B cell (primary cell): ENCODE measurements at regions not wholly inside any gene's neighbourhood (a gene's known extent, or its start where the extent isn't known, plus 50 kb on each side); places are given as distances from the start of the nearest gene placed in this dataset.

Experiments
- ATAC-seq: fragments of 200-7000 bp; cut with Tn5 transposase; one replicate; pipeline ENCODE4 v1.10.0; 2021; ENCODE audit warnings: low read depth, mild to moderate bottlenecking, moderate number of reproducible peaks, moderate library complexity
- CTCF ChIA-PET: fragments of 350-600 bp; sonication (Branson Sonifier 250); formaldehyde crosslinking; loops from one replicate; lab custom pipeline; 2021; ENCODE audit warnings: antibody characterized with exemption, inconsistent platforms; lab: Charles Lee
- POLR2A ChIA-PET: fragments of 350-600 bp; sonication (Branson Sonifier 250); formaldehyde crosslinking; loops from one replicate; lab custom pipeline; 2021; ENCODE audit warnings: antibody characterized with exemption; lab: Charles Lee
- DNase-seq: peaks from one replicate; pipeline ENCODE4 v3.0.0; 2013
- H2AFZ ChIP-seq: 2 replicates; pipeline ENCODE4 v1.6.1; 2012; ENCODE audit warnings: mild to moderate bottlenecking, low read depth, low read length; ENCODE audit not compliant: insufficient read depth, poor library complexity, severe bottlenecking
- H3K27ac ChIP-seq, 2 donors: 1 replicate in 1 of 2; 2 replicates in 1 of 2; pipeline ENCODE4 v1.5.1; 2012 to 2013; ENCODE audit warnings: low read length in 2 of 2, mild to moderate bottlenecking in 2 of 2, moderate library complexity in 1 of 2
- H3K27me3 ChIP-seq, 4 experiments: fragments of 200-600 bp in 1 of 4; sonication (generic) in 1 of 4; replicated peaks in 1 of 4; 1 replicate in 2 of 4; 2 replicates in 2 of 4; pipeline versions ENCODE4 v1.6.1 to v1.7.0; 2013 to 2016; ENCODE audit warnings: low read length in 3 of 4, mild to moderate bottlenecking in 2 of 4, mixed read lengths in 1 of 4, moderate library complexity in 1 of 4; ENCODE audit not compliant: insufficient read depth in 4 of 4, control insufficient read depth in 3 of 4; ENCODE audit errors: control extremely low read depth in 1 of 4
- H3K36me3 ChIP-seq, 2 experiments: replicated peaks in 1 of 2; 1 replicate in 1 of 2; 2 replicates in 1 of 2; pipeline versions ENCODE4 v1.6.1 to v1.7.1; 2013; ENCODE audit warnings: low read length in 1 of 2; ENCODE audit not compliant: insufficient read depth in 2 of 2, control insufficient read depth in 1 of 2; ENCODE audit errors: control extremely low read depth in 1 of 2, extremely low read depth in 1 of 2
- H3K4me1 ChIP-seq, 2 donors: fragments of 200-600 bp in 1 of 2; sonication (generic) in 1 of 2; 1 replicate in 1 of 2; 2 replicates in 1 of 2; pipeline versions ENCODE4 v1.5.1 to v1.6.1; 2013 to 2017; ENCODE audit warnings: low read length in 2 of 2; ENCODE audit not compliant: control insufficient read depth in 2 of 2, insufficient read depth in 2 of 2
- H3K4me2 ChIP-seq: replicated peaks from 2 replicates; pipeline ENCODE3; 2012; ENCODE audit warnings: mild to moderate bottlenecking, low read depth, low read length; ENCODE audit not compliant: poor library complexity, severe bottlenecking
- H3K4me3 ChIP-seq, 5 experiments: fragments of 200-600 bp in 1 of 5; sonication (generic) in 1 of 5; 1 replicate in 3 of 5; 2 replicates in 2 of 5; pipeline versions ENCODE4 v1.5.1 to v1.7.0; 2011 to 2016; ENCODE audit warnings: low read length in 4 of 5, mild to moderate bottlenecking in 4 of 5, low read depth in 2 of 5, control low read depth in 1 of 5, moderate library complexity in 1 of 5; ENCODE audit not compliant: insufficient read depth in 1 of 5; ENCODE audit errors: control extremely low read depth in 1 of 5, extremely low read depth in 1 of 5
- H3K79me2 ChIP-seq: fragments of 200-600 bp; sonication (generic); one replicate; pipeline ENCODE4 v1.6.0; 2016; ENCODE audit warnings: low read length; ENCODE audit not compliant: control insufficient read depth, insufficient read depth
- H3K9ac ChIP-seq: fragments of 200-600 bp; sonication (generic); 2 replicates; pipeline ENCODE4 v1.6.1; 2017; ENCODE audit warnings: mild to moderate bottlenecking, low read length, moderate library complexity
- H3K9me3 ChIP-seq, 3 donors: one replicate each; pipeline versions ENCODE4 v1.6.1 to v1.7.1; 2013; ENCODE audit warnings: low read length in 2 of 3; ENCODE audit not compliant: control insufficient read depth in 2 of 3, insufficient read depth in 1 of 3; ENCODE audit errors: control extremely low read depth in 1 of 3
- H4K20me1 ChIP-seq: 2 replicates; pipeline ENCODE4 v1.6.0; 2012; ENCODE audit warnings: mild to moderate bottlenecking, low read length; ENCODE audit not compliant: insufficient read depth, control insufficient read depth, poor library complexity, severe bottlenecking
- H3K27ac Mint-ChIP-seq: one replicate; pipeline ENCODE4 v1.8.0; 2021; ENCODE audit warnings: mixed read lengths
- H3K27me3 Mint-ChIP-seq: one replicate; pipeline ENCODE4 v1.8.0; 2021; ENCODE audit warnings: mixed read lengths
- H3K4me1 Mint-ChIP-seq: one replicate; pipeline ENCODE4 v1.8.0; 2021; ENCODE audit warnings: mixed read lengths
- H3K4me3 Mint-ChIP-seq: one replicate; pipeline ENCODE4 v1.8.0; 2021; ENCODE audit warnings: mixed read lengths
- H3K9me3 Mint-ChIP-seq: one replicate; pipeline ENCODE4 v1.8.0; 2022; ENCODE audit warnings: mixed read lengths; ENCODE audit not compliant: insufficient read depth
- EZH2 ChIP-seq: IDR thresholded peaks from 2 replicates; pipeline ENCODE4 v1.6.1; 2012; ENCODE audit warnings: borderline replicate concordance, low read depth, mild to moderate bottlenecking, moderate library complexity, low read length; ENCODE audit not compliant: insufficient read depth, poor library complexity, severe bottlenecking
- WGBS: methylation state at CpG from one replicate; pipeline ENCODE4 v1.1.5; 2013; ENCODE audit warnings: missing lambda C conversion rate; ENCODE audit not compliant: insufficient coverage; 5-methylcytosine and 5-hydroxymethylcytosine counted together
- intact Hi-C: fragments of 100-400 bp; cut with micrococcal nuclease; formaldehyde crosslinking; loops from one replicate; pipeline ENCODE4 v1.10.0; 2022
- TF ChIP-seq, protein P1 (sequence below): fragments of 200-600 bp; IDR thresholded peaks from one replicate; pipeline ENCODE4 v1.8.0; 2022; ENCODE audit warnings: antibody characterized with exemption, mild to moderate bottlenecking

DNA sequence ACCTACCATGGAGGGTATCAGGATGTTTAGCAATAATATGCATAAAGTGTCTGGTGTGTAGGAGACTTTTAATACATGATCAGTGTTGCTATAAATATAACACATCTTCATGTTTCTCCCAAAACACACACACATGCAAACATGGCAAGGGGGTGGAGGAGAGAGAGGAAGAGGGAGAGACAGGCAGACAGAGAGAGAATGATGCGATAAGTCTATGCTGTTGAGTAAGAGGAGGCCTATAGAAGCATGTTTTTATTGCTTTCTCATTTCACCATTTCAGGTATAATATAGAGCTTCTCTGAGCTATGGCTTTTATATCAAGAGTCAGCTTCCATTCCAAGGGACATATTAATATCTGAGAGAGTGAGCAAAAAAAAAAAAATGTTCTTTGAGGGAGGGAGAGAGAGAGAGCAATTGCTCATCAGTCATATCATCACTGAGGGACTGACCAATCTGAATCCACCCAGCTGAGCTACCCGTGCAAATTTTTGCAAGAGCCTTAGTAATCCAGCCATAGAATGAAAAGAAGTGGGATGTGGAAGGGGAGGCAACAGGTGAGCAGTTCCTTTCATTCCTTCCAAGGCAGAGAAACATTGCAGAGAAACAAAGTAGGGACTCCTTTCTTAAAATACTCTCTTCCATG, 54.8 kb upstream of the RASSF8 start:
- no peak for ATAC-seq

DNA sequence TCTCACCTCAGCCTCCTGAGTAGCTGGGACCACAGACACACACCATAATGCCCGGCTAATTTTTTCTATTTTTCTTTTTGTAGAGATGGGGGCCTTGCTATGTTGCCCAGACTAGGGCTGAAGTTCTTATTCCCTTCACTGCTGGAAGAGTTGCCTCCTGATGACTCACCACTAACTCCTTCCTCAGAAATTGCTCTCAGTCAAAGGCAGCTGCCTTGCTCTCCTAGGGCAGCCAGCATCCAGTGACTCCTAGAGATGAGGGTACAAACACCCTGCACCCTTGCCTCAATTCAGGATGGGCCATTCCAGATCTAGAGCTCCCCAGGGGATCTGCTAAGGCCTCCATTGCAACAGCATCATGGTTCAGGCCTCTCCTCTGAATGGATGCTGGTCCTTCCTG, 54.0 kb upstream of the RASSF8 start:
- no peaks in the 10 kb centered on the region for H3K9me3 Mint-ChIP-seq
- ChIA-PET POLR2A (no interaction called here), CTCF (no interaction called here)
- Histone ChIP-seq H2AFZ (no peak overlapping the region), H3K79me2 (no peaks in the 10 kb centered on the region), H3K9me3 (no peaks in the 10 kb centered on the region), H3K4me1 (no peaks in the 10 kb centered on the region), H3K4me3 (no peak overlapping the region), H3K27ac (no peak overlapping the region), H3K27me3 (no peaks in the 10 kb centered on the region), H3K9ac (no peak overlapping the region), H4K20me1 (no peaks in the 10 kb centered on the region), H3K4me2 (no peak overlapping the region), H3K36me3 (no peaks in the 10 kb centered on the region)
- H3K27ac Mint-ChIP-seq: no peak overlapping the region
- no peak for TF ChIP-seq EZH2
- TF ChIP-seq, protein P1, sequence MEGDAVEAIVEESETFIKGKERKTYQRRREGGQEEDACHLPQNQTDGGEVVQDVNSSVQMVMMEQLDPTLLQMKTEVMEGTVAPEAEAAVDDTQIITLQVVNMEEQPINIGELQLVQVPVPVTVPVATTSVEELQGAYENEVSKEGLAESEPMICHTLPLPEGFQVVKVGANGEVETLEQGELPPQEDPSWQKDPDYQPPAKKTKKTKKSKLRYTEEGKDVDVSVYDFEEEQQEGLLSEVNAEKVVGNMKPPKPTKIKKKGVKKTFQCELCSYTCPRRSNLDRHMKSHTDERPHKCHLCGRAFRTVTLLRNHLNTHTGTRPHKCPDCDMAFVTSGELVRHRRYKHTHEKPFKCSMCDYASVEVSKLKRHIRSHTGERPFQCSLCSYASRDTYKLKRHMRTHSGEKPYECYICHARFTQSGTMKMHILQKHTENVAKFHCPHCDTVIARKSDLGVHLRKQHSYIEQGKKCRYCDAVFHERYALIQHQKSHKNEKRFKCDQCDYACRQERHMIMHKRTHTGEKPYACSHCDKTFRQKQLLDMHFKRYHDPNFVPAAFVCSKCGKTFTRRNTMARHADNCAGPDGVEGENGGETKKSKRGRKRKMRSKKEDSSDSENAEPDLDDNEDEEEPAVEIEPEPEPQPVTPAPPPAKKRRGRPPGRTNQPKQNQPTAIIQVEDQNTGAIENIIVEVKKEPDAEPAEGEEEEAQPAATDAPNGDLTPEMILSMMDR: no peak
- intact Hi-C loops: no loop called here
- no CpG with 5 or more reads among the region's 1 CpG for WGBS
- no peak overlapping the region for H3K4me3 Mint-ChIP-seq
- H3K4me1 Mint-ChIP-seq: no peaks in the 10 kb centered on the region
- DNase-seq (no peak), ATAC-seq (no peak)
- peaks cover 14% of the 10 kb centered on the region for H3K27me3 Mint-ChIP-seq

More for the DNA sequence above, 54.8 kb upstream of the RASSF8 start:
- Histone ChIP-seq H3K36me3 (no peaks in the 10 kb centered on the region), H3K4me3 (no peak overlapping the region), H3K27ac (no peak overlapping the region), H3K9ac (no peak overlapping the region), H3K4me1 (no peaks in the 10 kb centered on the region), H3K79me2 (no peaks in the 10 kb centered on the region), H3K4me2 (no peak overlapping the region), H3K9me3 (no peaks in the 10 kb centered on the region), H2AFZ (no peak overlapping the region), H3K27me3 (no peaks in the 10 kb centered on the region), H4K20me1 (no peaks in the 10 kb centered on the region)
- WGBS: no CpG with 5 or more reads among the region's 2 CpGs
- Mint-ChIP-seq H3K4me3 (no peak overlapping the region), H3K9me3 (no peaks in the 10 kb centered on the region), H3K27ac (no peak overlapping the region), H3K27me3 (peaks cover 14% of the 10 kb centered on the region), H3K4me1 (no peaks in the 10 kb centered on the region)
- intact Hi-C loops: no loop called here
- no peak for DNase-seq
- CTCF ChIA-PET: no interaction called here
- POLR2A ChIA-PET: no interaction called here
- no peak for TF ChIP-seq EZH2
- TF ChIP-seq, protein P1: no peak
